ENCODE measurements at regions not wholly inside any gene's neighbourhood (a gene's known extent, or its start where the extent isn't known, plus 50 kb on each side); places are given as distances from the start of the nearest gene placed in this dataset.

DNA sequence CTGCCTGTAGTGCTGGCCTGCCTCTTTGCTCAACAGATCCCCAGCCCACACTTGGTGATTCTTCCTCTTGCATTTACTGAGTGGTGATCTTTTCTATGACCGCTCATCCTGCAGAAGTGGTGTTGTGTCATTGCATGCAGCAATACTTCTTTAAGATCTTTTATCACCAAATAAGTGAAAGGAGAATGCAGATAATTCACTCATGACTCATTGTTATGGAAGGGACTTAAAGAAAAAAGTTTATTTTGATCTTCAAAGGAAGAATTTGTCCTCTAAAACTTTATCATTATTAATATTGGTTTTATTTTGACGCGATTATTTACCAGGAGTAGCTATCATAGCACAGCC, 489.1 kb upstream of the CELF2 start:
- no peak overlapping the region for H3K4me3 ChIP-seq (replicated peaks; ENCODE audit: low read depth, low read length)
- no peak for DNase-seq (ENCODE audit: extremely low read depth, low read depth)
- TF ChIP-seq CTCF (IDR thresholded peaks at IDR 0.05; ENCODE audit: low read depth, low read length, missing control alignments), result no peak

DNA sequence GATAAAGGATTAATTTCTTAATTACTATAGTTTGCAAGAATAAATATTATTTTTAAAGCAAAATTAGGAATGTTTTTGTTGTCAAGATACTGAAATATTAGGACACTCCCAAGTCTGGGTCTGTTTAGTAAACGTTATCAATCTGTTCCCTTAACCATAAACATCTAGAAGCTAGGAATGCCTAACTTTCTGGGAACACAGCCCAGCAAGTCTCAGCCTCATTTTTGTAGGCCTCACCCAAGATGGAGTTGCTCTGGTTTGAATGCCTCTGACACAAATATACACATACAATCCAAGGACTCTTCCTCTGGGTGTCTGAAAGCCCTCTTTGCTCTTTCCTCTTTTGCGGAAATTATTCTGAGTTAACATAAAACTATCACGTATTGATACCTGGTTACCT, 487.4 kb upstream of the CELF2 start:
- no peak overlapping the region for H3K4me3 ChIP-seq (replicated peaks; ENCODE audit: low read depth, low read length)
- no peak for DNase-seq (ENCODE audit: extremely low read depth, low read depth)
- no peak for TF ChIP-seq CTCF (IDR thresholded peaks at IDR 0.05; ENCODE audit: low read depth, low read length, missing control alignments)

GRCh38 chr10:10532236-10532635, 485.4 kb upstream of the CELF2 start:
- no peak overlapping the region for H3K4me3 ChIP-seq (replicated peaks; ENCODE audit: low read depth, low read length)
- DNase-seq (ENCODE audit: extremely low read depth, low read depth), result no peak
- no peak for TF ChIP-seq CTCF (IDR thresholded peaks at IDR 0.05; ENCODE audit: low read depth, low read length, missing control alignments)

- DNase-seq (ENCODE audit: extremely low read depth, low read depth), result no peak
- no peak overlapping the region for H3K4me3 ChIP-seq (replicated peaks; ENCODE audit: low read depth, low read length)
- no peak for TF ChIP-seq CTCF (IDR thresholded peaks at IDR 0.05; ENCODE audit: low read depth, low read length, missing control alignments)
Observed at GRCh38 chr10:10532826-10533225, 484.8 kb upstream of the CELF2 start.

DNA sequence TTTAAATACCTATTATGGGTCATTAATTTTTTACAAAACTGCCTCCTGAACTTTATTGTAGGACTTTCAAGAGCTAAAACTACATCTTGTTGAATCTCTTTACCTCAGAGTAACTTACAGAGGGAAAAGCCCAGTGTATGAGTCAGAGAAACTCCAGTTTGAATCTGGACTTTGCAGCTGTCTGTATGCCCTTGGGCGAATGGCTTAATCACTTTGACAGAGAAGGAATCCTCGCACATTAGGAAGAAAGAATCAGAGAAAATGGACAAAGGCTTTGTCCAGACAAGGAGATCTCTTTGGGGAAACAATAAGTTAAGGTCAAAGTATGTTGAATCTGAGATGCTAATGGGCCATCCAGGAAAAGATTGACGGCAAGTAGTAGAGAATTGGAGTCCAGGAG, 484.2 kb upstream of the CELF2 start:
- DNase-seq (ENCODE audit: extremely low read depth, low read depth), result no peak
- H3K4me3 ChIP-seq (replicated peaks; ENCODE audit: low read depth, low read length), result no peak overlapping the region
- TF ChIP-seq CTCF (IDR thresholded peaks at IDR 0.05; ENCODE audit: low read depth, low read length, missing control alignments), result no peak

GRCh38 chr10:10538326-10538725, 479.3 kb upstream of the CELF2 start:
- no peak overlapping the region for H3K4me3 ChIP-seq (replicated peaks; ENCODE audit: low read depth, low read length)
- no peak for DNase-seq (ENCODE audit: extremely low read depth, low read depth)
- no peak for TF ChIP-seq CTCF (IDR thresholded peaks at IDR 0.05; ENCODE audit: low read depth, low read length, missing control alignments)

- no peak for TF ChIP-seq CTCF (IDR thresholded peaks at IDR 0.05; ENCODE audit: low read depth, low read length, missing control alignments)
- H3K4me3 ChIP-seq (replicated peaks; ENCODE audit: low read depth, low read length), result no peak overlapping the region
- no peak for DNase-seq (ENCODE audit: extremely low read depth, low read depth)
Observed at GRCh38 chr10:10540398-10540797, 477.3 kb upstream of the CELF2 start.
